HepG2 (cell line): ENCODE measurements at regions not wholly inside any gene's neighbourhood (a gene's known extent, or its start where the extent isn't known, plus 50 kb on each side); places are given as distances from the start of the nearest gene placed in this dataset.

Source experiments
- ATAC-seq: fragments of 200-7000 bp; cut with Tn5 transposase; 3 replicates; pipeline ENCODE4 v1.9.1; 2020; ENCODE audit warnings: mild to moderate bottlenecking, moderate library complexity
- BruUV-seq: library from RNA; stranded (reverse); fragments of 400-500 nt; replicated peaks from 2 replicates; lab custom pipeline; 2021; lab: Mats Ljungman, UMichigan
- CTCF ChIA-PET: fragments of 300-600 bp; formaldehyde crosslinking; extraction: SDS; loops from one replicate; lab custom pipeline; 2021; ENCODE audit warnings: low total read pairs, inconsistent platforms, low intra/inter-chr PET ratio; lab: Yijun Ruan, JAX
- POLR2A ChIA-PET: fragments of 350-600 bp; sonication (Branson Sonifier 250); formaldehyde crosslinking; loops from one replicate; lab custom pipeline; 2020; ENCODE audit warnings: antibody characterized with exemption, inconsistent platforms; lab: Yijun Ruan, JAX
- DNase-seq: peaks from one replicate; pipeline ENCODE4 v3.0.0-alpha.2; 2015; ENCODE audit warnings: low spot score
- FAIRE-seq: peaks from 3 replicates; lab custom pipeline; 2011; peaks lifted over from hg19 to GRCh38; lab: Jason Lieb, UNC
- H2AFZ ChIP-seq: one replicate; pipeline ENCODE4 v1.6.1; 2011; ENCODE audit warnings: low read length, inconsistent platforms
- H3K27ac ChIP-seq: fragments of 300-600 bp; 3 replicates; pipeline ENCODE4 v1.8.0; 2011; ENCODE audit warnings: mixed run types, mild to moderate bottlenecking, mixed read lengths, low read length, inconsistent platforms; ENCODE audit not compliant: insufficient read depth; ENCODE audit errors: extremely low read length
- H3K27me3 ChIP-seq, 2 experiments: fragments of 200-600 bp in 1 of 2; 2 replicates in 1 of 2; 3 replicates in 1 of 2; pipeline versions ENCODE4 v1.6.0 to v1.8.0; 2011; ENCODE audit warnings: low read length in 2 of 2, mild to moderate bottlenecking in 2 of 2, moderate library complexity in 2 of 2, inconsistent platforms in 1 of 2; ENCODE audit not compliant: insufficient read depth in 2 of 2, control insufficient read depth in 1 of 2
- H3K36me3 ChIP-seq, 2 experiments: fragments of 200-600 bp in 1 of 2; replicated peaks in 1 of 2; 2 replicates in 1 of 2; 3 replicates in 1 of 2; pipeline versions ENCODE4 v1.5.1 to v1.8.0; 2011; ENCODE audit warnings: low read length in 2 of 2, inconsistent platforms in 1 of 2; ENCODE audit not compliant: insufficient read depth in 2 of 2, control insufficient read depth in 1 of 2
- H3K4me1 ChIP-seq: 2 replicates; pipeline ENCODE4 v1.5.1; 2012; ENCODE audit warnings: low read length, inconsistent platforms; ENCODE audit not compliant: insufficient read depth
- H3K4me2 ChIP-seq: 2 replicates; pipeline ENCODE4 v1.6.0; 2011; ENCODE audit warnings: low read depth, low read length, inconsistent platforms
- H3K4me3 ChIP-seq, 3 experiments: fragments of 200-600 bp in 1 of 3; sonication (generic), shearing (Covaris generic) in 1 of 3; replicated peaks in 1 of 3; 2 replicates each; pipeline ENCODE4 v1.5.1; 2011 to 2016; ENCODE audit warnings: low read length in 3 of 3, inconsistent platforms in 2 of 3, low read depth in 2 of 3, mild to moderate bottlenecking in 2 of 3, control low read depth in 1 of 3, mixed read lengths in 1 of 3; ENCODE audit not compliant: insufficient read depth in 1 of 3
- H3K79me2 ChIP-seq: one replicate; pipeline ENCODE4 v1.6.1; 2011; ENCODE audit warnings: low read length, inconsistent platforms; ENCODE audit not compliant: insufficient read depth
- H3K9ac ChIP-seq: 2 replicates; pipeline ENCODE4 v1.6.0; 2011; ENCODE audit warnings: mild to moderate bottlenecking, low read depth, low read length, inconsistent platforms; ENCODE audit not compliant: insufficient read depth
- H3K9me3 ChIP-seq: 2 replicates; pipeline ENCODE4 v1.5.1; 2012; ENCODE audit warnings: mild to moderate bottlenecking, low read length
- H4K20me1 ChIP-seq: 2 replicates; pipeline ENCODE4 v1.6.0; 2011; ENCODE audit warnings: inconsistent platforms, mild to moderate bottlenecking, low read length, moderate library complexity; ENCODE audit not compliant: insufficient read depth
- ZNF329 ChIP-seq: sonication (generic); formaldehyde crosslinking; IDR thresholded peaks from 2 replicates; pipeline ENCODE4 v1.9.0; 2021; ENCODE audit warnings: low read depth, mild to moderate bottlenecking, missing genetic modification reagents
- WGBS: methylation state at CpG from one replicate; pipeline ENCODE4 v1.1.6; 2017; ENCODE audit warnings: low lambda C conversion rate; 5-methylcytosine and 5-hydroxymethylcytosine counted together
- in situ Hi-C: cut with HindIII; loops from 2 replicates; pipeline ENCODE4 v1.10.0; 2017; ENCODE audit warnings: low pct_unique_long_range_greater_than_20kb; ENCODE audit not compliant: extremely low pct_ligation_motif_present
- intact Hi-C: fragments of 100-400 bp; cut with micrococcal nuclease; formaldehyde crosslinking; loops from one replicate; pipeline ENCODE4 v1.10.0; 2022; ENCODE audit not compliant: unreplicated experiment
- TF ChIP-seq, protein P1 (sequence below): sonication (generic); formaldehyde crosslinking; IDR thresholded peaks from 2 replicates; pipeline ENCODE4 v1.5.1; 2020; ENCODE audit warnings: mild to moderate bottlenecking, missing genetic modification reagents, borderline replicate concordance

- TF ChIP-seq, protein P1, sequence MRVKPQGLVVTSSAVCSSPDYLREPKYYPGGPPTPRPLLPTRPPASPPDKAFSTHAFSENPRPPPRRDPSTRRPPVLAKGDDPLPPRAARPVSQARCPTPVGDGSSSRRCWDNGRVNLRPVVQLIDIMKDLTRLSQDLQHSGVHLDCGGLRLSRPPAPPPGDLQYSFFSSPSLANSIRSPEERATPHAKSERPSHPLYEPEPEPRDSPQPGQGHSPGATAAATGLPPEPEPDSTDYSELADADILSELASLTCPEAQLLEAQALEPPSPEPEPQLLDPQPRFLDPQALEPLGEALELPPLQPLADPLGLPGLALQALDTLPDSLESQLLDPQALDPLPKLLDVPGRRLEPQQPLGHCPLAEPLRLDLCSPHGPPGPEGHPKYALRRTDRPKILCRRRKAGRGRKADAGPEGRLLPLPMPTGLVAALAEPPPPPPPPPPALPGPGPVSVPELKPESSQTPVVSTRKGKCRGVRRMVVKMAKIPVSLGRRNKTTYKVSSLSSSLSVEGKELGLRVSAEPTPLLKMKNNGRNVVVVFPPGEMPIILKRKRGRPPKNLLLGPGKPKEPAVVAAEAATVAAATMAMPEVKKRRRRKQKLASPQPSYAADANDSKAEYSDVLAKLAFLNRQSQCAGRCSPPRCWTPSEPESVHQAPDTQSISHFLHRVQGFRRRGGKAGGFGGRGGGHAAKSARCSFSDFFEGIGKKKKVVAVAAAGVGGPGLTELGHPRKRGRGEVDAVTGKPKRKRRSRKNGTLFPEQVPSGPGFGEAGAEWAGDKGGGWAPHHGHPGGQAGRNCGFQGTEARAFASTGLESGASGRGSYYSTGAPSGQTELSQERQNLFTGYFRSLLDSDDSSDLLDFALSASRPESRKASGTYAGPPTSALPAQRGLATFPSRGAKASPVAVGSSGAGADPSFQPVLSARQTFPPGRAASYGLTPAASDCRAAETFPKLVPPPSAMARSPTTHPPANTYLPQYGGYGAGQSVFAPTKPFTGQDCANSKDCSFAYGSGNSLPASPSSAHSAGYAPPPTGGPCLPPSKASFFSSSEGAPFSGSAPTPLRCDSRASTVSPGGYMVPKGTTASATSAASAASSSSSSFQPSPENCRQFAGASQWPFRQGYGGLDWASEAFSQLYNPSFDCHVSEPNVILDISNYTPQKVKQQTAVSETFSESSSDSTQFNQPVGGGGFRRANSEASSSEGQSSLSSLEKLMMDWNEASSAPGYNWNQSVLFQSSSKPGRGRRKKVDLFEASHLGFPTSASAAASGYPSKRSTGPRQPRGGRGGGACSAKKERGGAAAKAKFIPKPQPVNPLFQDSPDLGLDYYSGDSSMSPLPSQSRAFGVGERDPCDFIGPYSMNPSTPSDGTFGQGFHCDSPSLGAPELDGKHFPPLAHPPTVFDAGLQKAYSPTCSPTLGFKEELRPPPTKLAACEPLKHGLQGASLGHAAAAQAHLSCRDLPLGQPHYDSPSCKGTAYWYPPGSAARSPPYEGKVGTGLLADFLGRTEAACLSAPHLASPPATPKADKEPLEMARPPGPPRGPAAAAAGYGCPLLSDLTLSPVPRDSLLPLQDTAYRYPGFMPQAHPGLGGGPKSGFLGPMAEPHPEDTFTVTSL (CRISPR knock-in tag), result no peak
Measured at GRCh38 chr3:69509288-69509687, 123.4 kb upstream of the FRMD4B start (continued).

DNA sequence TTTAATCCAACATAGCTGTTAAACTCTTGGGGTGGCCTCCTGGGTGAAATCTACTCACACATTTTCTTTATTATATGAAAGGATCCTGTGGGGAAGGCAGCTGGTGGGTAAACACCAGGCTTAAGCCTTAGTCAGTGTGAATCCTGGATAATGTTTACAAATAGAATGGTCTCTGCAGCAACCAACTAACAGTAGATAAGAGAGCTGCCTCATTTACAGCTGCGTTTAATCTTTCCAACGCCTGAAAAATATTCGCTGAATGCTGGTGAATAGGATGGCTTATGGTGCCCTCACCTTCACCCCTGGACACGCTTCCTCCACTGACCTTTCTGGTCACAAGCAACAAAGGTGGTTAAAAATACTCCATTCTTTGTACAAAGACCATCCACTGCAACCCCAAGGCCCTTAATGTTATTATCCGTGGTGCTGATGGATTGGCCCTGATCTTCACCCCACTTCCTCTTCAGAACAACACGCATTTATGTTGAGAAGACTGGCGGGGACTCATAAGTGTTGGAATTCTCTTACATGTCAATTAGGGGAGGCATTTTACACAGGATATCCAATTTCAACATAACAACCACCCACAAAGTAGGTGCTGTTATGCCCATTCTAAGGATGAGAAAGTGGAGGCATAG, 120.0 kb upstream of the FRMD4B start:
- ChIA-PET CTCF (no interaction called here), POLR2A (no interaction called here)
- Histone ChIP-seq H3K36me3 (no peaks in the 10 kb centered on the region), H3K4me1 (no peaks in the 10 kb centered on the region), H4K20me1 (no peaks in the 10 kb centered on the region), H3K9ac (no peak overlapping the region), H3K79me2 (no peaks in the 10 kb centered on the region), H3K27me3 (no peaks in the 10 kb centered on the region), H3K4me2 (no peak overlapping the region), H3K4me3 (no peak overlapping the region), H3K27ac (no peak overlapping the region), H3K9me3 (no peaks in the 10 kb centered on the region), H2AFZ (no peak overlapping the region)
- WGBS, result 7% methylated on average over 7 of the region's 7 CpGs
- TF ChIP-seq ZNF329 (CRISPR knock-in tag), result no peak
- intact Hi-C loops (no loop called here), in situ Hi-C loops (no loop called here)
- no peak for FAIRE-seq
- BruUV-seq, result no TSS peak
- ATAC-seq, result no peak
- no peak for DNase-seq
